ENCODE measurements at regions not wholly inside any gene's neighbourhood (a gene's known extent, or its start where the extent isn't known, plus 50 kb on each side); places are given as distances from the start of the nearest gene placed in this dataset.

DNA sequence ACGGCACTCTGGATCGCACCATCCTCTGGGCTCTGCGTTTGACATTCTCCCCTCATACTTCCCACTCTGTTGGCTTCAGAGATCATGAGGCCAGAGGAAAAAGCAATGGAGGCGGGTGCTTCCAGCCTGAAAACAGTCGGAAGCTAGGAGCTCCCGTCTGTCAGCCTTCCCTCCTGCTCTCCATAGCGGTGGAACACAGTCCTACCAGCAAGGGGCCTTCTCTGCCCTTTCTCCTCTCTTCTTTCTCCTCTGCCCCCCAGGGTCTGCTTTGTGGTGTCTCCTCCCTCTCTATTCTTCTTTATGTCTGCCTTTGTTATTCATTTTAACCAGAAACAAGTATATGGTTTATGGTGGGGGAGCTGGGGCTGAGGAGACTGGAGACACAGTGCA is 152.5 kb upstream of the NFIB start:
- no peak for DNase-seq

DNA sequence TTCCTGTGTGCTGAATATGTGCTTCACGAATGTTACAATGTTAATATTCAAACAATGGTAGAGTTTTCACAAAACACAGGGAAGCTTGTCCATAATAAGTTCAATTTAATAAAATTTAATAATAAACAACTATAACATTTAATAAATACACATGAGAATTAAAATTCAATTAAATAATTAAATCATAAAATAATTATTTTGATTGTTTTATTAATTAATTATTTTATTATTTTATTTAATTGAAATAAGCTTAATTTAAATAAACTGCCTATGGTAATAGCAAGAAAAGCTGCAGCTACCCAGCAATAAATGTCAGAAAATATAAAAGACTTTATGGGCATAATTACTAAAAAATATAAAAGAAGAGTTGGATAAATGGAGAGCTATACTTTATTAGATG is 149.0 kb upstream of the NFIB start:
- no peak for DNase-seq

DNA sequence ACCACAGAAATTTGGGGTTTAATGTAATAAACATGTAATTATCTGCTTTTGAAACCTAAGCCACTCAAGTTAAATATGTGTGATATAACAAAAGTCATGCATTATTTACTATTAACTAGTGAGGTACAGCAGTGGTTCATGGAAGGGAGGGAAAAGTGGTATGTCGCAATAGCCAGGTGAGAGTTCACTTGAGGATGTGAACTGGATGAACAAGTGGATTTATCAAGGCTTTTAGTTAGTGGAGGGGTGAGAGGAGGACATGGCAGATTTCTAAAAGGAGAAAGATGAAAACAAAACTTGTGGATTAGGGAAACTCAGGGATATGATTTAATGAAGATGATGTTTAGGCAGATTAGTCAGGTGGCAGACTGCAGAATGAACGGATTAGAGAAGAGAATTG is 141.3 kb upstream of the NFIB start:
- DNase-seq, result no peak

DNA sequence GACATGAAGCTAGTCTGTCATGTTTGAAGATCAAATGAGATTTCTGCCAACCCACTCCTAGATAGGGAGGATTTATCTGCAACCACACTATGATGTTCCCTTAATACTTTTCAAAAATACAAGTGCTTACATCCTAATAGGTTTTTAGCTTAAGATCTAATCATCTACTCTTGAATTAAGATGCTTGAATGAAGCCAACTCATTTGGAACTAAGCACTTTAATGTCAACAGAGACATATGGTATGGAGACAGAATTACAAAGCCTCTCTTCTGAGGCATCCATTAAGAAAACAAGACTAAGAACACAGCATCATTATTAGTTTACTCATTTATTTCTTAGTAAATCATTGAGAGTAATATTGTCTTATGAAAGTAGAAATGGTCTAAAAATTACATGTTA is 139.3 kb upstream of the NFIB start:
- DNase-seq, result no peak

DNA sequence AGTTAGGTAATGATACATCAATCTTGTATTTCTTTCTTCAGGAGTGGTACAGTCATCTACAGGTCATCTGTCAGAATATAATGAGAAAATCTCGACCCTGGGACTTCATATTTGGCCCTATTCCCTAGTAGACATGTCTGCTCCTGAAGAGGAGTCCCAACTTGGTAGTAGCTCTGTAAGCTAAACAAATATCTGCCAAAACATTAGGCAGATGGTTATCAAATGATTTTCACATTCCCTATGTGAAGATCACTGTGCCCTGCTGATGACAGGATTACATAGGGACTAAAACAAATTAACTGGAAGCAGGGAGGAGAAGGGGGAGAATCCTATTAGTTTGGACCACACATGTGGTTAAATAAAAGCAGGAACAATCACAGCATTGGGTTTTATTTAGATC is 138.6 kb upstream of the NFIB start:
- no peak for DNase-seq

DNA sequence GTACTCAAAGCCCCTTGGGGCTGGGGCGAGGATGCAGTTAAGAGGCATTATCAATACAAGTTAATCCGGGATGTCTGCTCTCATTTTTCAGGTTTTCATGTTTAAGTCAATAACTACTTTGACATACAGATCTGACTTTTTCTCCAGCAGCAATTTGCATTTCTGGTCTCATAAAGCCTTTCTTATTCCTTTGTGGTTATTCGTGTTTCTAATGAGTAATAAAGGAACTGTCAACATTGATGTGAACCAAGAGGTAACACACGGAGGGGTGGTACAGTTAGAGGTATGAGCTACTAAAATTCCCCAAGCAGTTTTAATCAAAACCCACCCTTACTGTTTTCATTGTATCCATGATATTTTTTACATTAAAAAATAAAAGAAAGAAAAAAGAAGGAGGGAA is 138.0 kb upstream of the NFIB start:
- no peak for DNase-seq

DNA sequence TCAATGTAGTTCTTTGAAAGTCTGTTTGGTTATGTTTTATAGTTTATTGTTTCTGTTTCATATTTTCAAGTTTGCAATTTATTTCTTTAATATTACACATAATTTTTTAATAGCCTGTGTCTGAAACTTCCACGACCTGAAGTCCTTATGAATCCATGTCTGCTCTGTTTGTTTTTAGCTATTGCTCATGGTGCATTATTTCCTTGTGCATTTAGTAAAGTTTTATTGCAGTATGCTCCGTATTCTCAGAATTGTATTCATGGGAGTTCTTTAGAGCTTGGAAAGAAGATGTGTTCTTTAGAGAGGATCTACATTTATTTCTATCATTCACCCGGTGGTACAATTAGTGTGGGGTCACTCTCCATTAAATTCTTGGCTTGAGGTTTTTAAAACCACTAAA is 133.2 kb upstream of the NFIB start:
- DNase-seq, result no peak

DNA sequence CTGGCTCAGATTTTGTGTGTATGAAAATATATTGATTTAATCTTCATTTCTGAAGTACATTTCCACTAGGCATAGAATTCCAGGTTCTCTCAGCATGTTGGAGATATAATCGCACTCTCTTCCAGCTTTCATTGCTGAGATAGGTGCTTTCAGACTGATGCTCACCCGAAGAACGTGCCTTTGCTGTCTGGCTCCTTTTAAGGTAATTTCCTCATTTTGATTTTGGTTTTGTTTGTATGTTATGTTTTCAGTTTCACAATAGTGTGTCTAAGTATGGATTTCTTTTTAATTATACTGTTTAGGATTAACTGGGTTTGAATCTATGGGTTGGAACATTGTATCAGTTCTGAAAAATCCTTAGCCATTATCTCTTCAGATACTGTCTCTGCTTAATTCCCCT is 132.0 kb upstream of the NFIB start:
- DNase-seq, result no peak

DNA sequence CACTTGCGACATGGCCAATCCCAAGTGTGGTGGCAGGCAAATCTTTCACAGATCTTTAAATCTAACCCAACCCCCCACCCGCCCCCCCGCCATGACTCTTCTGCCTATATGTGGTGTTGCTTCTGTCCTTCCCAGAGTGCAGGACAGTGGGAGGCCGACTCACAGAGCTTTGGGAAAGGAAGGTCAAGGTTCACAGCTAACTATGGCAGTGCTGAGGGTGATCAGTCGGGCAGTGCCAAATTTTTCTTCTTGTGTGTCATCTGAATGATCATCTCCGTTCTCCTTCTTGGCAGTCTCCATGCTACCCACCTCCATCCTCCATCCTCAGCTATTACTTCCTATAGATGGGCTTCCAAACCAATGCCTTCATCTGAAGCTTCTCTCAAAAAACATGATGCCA is 129.0 kb upstream of the NFIB start:
- no peak for DNase-seq

DNA sequence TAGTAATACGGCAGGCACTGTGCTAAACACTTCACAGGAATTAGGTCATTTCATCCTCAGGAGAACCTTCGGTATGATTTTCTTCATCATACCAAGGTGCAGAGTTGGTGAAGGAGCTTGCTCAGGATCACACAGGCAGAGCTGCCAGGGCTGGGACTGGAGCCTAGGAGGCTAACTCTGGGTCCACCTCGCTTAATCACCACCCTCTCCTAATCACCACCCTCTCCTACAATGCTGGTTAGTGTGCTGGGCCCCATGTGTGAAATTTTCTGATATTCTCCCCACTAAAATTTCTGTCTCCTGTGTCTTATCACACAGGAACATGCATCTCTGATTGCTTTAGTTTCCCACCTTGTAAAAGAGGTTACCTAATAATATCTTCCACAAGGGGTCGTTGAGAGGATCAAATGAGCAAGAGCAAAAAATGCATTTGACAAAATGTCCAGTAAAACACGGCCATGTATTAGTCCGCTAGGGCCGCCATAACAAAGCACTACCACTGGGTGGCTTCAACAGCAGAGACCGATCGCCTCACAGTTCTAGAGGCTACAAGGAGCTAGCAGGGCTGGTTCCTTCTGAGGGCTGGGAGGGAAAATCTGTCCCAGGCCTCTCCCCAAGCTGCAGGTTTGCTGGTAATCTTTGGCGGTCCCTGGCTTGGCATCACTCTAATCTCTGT is 128.2 kb upstream of the NFIB start:
- DNase-seq, result no peak

DNA sequence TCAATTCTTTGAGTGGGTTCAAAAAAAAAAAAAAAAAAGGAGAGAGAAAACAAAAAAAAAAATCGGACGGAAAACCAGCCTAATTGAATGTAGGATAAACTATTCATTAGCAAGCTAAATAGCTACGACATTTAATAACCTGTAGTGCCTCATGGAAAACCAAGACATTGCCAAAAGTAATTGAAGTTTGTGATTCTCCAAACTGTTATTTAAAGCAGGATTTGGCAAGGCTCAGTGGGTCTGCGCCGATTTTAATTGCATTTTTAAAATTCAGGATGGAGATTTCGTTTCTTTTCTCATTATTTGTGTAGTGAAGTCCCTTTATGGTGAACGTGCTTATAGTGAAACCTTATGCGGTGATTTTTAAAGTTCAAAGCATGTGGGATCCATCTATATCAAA is 127.2 kb upstream of the NFIB start:
- DNase-seq, result no peak

DNA sequence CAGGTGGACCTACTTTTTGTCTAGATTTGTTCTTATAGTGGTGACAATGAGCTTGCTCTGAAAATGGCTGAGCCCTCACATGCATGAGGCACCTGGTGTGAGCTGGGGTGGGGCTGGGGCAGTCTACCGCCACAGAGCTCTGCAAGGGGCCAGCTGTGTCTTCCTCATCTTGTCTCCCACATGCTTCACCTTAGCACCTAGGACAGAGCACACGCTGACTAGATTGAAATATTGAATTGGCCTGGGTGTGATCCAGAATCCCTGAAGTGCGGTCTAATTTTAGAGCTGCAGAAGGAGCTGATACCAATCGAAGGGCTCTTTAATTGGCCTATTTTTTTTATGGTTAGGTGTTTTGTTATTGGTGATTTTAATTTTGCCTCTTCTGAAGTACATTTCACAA is 126.1 kb upstream of the NFIB start:
- DNase-seq, result no peak

DNA sequence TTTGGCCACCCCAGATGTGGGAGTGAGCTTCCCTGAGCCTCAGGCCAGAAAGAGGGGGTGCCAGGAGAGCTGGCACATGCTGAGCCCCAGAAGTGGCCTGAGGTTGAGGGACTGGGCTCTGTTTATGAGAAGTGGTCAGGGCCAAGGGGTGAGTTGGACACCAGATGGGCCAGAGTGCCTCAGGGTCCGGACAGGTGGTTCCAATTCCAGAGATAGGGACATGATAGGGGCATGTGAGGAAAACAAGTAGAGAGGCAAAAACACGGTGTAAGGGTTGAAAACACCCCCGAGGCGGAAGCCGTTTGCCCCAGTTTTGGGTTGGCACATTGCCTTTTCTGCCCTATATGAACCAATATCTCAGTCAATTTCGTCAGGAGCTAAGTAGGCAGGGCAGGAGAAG is 125.6 kb upstream of the NFIB start:
- no peak for DNase-seq

DNA sequence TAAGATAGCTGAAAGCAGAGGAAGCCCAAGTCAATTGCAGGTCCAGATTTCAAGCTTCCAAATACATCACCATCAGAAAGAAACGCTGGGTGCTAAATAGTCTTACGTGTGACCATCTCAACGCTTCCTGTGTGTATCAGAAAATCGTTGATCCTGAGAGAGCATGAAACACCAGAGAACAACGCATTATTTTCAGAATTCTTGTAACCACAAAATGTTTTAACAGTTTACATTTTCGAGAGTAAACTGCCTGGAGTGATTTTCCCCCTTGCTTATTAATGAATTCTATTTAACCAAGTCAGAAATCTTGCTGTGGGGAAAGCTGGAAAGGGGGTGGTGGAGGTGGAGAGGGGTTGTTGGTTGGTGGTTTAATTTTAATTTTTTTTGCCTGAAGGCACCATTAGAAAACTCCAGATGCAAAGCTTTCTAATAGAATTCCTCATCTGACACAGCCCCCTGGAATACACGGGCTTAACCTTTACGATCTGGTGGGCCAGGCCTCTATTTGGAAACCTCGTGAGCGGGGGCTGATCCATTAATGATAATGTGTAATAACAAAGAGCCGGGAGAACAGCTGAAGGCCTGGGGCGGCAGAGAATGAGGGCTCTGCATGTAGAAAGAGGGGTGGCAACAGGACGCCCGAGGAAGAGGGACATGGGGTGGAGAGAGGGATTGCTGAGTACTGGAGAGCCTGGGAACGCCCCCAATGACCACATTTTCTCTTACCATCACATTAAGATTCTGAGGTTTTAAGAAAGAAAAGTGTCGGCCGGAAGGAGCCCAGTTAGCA is 124.5 kb upstream of the NFIB start:
- DNase-seq, result no peak

DNA sequence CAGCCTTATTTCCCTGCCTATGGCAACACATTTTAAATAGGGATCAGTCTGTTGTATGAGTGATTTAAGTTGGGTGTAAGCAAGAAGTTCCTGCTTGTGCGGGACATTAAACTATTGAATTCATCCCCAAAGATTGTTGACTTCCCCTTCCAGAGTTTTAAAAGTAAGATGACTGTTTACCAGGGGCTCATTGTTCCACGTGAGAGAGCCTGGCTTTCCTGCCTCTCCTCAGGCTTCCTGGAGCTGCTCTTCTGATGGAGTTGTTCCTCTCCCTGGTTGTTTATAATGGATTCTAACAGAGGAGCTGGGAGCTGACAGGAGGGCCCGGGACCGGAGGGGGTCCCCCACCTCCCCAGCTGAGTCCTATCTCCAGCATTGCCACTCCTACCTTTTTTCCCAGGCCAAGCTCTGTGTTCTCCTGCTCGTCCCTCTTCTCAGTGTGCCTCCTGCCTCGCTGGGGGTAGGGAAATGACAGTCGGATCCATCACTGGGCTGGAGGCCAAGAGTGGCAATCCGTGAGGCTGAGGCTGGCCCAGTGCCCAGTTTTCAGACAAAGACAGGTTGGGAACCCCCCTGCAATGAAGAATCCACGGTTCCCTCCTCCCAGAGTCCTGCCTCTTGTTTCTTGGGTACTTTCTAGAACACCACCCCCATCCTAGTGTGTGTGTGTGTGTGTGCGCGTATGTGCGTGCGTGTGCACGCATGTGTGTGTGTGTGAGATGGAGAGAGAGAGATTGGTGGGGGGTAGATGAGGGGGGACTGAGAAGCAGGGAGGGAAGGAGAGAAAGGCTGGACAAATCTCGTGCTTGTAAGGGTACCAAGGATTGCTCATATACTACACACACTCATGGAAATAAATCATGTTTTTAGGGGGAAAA is 123.7 kb upstream of the NFIB start:
- no peak for DNase-seq

DNA sequence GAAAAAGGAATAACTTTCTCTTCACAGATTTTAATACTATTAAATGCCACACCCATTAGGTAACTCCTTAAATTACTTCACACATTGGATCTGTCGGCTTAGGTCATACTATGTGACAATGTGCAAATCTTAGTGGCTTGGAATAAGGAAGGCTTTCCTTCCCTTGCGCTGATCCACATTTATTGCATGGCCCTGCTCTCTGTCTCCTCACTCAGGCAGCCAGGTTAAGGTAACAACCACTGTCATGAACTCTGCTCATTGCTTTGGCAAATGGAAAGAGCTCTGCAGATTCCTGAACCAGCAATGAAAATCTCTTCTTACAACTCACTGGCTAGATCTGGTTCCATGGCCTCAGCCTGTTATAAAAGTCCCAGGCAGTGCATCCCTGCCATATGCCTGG is 121.9 kb upstream of the NFIB start:
- no peak for DNase-seq

DNA sequence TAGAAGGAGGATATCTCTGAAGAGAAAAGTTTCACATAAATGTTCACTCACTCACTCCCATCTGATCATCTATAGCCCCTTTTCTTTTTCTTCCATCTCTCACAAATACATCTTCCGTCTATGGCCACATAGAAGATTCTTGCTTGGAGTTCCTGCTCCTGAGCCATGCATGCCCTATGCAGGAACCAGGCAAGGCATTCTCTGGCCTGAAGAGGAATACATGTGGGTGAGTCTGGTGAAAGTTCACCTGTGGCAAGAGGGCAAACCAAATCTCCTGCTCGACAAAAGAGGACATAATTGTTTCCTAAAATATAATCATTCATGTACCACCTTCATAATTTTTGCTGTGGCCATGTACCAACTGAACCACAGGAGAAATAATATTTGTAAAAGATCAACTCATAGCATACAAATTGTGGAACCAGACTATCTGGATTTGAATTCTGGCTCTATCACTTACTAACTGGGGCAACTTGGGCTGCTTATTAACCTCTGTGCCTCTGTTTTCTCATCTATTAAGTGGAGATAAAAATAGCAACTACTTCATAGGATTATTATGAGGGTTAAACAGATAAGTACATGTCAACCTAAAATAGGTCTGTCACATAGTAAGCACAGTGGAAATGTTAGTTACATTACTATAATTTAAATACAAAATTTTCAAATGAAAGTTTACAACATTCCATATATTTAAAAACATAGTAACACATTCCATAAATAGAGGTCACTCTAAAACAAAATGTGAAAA is 121.2 kb upstream of the NFIB start:
- DNase-seq, result no peak

DNA sequence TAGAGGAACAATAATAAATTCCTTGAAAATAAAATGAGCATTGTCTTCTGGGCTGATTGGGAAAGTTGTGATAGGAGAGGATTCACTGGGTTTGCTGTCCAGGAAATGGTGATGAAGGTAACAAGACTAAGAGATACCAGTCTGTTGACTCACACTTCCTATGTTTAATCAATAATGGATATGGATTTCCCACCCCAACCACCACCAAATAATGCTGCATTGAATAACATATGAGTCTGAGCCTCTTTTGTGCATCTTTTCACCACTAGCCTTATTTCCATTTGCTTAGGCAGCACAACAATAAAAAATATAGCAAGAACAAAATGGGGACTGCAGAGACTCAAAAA is 120.2 kb upstream of the NFIB start:
- no peak for DNase-seq

DNA sequence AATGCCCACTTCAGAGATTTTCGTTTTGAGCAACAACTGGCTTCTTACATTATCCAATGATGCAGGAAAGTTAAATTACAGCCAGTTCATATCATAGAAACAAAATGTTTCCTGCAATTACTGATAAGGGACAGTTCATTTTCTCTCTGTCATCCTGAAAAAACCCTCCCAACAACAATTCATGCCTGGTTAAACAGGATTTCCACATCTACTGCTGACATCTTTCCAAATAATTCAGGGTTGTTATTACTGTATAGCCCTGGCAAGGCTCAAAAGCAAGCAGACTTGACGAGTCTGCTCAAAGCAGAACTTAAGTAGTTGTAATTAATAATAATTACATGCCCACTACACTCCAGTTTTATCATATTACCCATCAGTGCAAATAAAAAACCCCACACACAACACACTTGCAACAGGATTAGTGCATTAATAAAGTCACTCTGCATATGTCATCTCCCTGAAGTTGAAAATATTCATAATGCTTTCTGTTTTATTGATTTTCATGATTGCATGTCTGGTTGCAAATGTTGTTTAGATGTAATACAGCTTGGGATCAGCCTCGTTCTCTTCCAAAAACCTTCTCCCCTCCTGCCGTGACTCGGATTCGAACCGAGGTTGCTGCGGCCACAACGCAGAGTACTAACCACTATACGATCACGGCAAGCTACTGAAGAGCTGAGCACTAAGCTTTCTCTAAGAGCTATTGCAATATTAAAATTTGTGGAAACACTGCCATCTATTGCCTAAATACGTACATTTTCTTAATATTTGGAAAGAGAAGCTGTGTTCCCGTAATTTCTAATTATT is 119.6 kb upstream of the NFIB start:
- peak; percentile 86 for DNase-seq

DNA sequence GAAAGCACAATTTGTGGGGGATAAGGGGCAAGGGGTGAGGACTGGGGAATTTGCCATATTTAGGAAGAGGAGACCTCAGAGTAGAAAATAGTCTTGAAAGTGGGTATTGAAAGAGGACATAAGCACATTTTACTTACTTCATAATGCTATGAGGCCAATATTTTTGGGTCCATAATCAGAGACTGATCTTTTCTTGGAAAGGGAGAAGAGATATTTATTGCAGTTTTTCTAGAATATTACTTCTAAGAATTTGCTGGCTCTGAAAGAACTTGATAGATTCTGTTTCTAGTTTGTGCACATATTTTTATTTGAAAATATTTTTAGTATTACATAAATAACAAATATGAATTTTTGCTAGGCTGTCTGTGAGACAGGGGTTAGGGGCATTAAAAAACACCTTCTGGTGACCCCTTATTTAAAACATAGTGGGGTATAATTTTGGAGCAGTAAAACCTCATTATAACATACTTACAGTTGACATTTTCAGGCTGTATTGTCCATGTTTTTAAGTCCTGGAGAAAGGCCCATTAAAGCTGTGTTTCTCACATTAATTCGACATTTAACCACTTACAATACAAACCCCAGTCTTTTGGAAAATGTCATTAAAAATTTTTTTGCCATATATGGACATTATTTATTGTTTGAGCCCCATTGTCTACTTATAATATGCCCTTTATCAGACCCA is 118.9 kb upstream of the NFIB start:
- no peak for DNase-seq

DNA sequence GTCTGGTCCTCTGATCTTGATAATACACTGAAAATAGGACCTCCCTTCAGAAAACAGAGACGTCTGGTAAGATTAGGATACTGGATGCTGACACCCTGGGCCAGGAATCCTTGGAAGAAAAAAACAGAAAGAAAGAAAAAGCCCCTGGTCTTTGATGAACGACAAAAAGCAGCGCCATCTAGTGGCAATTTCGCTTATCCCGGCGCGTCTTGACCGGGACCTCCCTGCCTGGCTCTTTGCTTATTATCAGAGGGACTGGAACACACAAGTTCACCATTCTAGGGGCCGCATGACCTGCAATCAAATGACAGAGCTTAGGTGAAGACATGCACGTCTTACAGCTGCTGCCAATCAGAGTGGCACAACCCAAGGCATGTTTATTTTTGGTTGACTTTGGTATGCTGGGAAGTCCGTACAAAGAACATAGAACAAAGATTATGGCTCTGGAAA is 114.9 kb upstream of the NFIB start:
- DNase-seq, result peak; percentile 80

DNA sequence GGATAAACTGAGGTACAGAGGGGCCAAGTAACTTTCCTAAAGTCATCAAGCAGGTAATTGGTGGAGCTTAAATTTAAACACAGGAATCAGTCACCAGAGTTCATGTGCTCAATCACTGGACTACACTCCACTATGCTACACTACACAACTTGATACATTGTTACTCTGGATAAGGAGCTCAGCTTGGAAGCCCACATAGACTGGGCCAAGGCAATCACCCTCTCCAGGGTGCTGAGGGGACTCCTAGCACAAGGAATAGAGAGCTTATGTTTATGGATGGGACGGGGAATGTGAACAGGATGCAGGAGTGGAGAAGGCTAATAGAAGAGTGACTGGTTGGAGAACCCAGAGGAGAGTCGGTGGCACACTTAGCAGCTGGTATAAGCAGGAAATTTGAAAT is 113.5 kb upstream of the NFIB start:
- no peak for DNase-seq
